Endothelial cell of umbilical vein (primary cell): ENCODE measurements at regions not wholly inside any gene's neighbourhood (a gene's known extent, or its start where the extent isn't known, plus 50 kb on each side); places are given as distances from the start of the nearest gene placed in this dataset.

Experiments used
- BruUV-seq: library from RNA; stranded (reverse); fragments of 400-500 nt; replicated peaks from 2 replicates; lab custom pipeline; 2021; lab: Mats Ljungman, UMichigan
- CTCF ChIA-PET: fragments of 300-600, 350-600 bp; sonication (Branson Sonifier 250); formaldehyde crosslinking; loops from one replicate; lab custom pipeline; 2021; ENCODE audit warnings: antibody characterized with exemption, inconsistent platforms; lab: Charles Lee
- POLR2A ChIA-PET: fragments of 300-600, 350-600 bp; sonication (Branson Sonifier 250); formaldehyde crosslinking; loops from one replicate; lab custom pipeline; 2021; ENCODE audit warnings: antibody characterized with exemption, inconsistent platforms; lab: Charles Lee
- DNase-seq: peaks from one replicate; pipeline ENCODE4 v3.0.0-alpha.2; 2011; ENCODE audit warnings: low read depth, low spot score
- FAIRE-seq: peaks from 2 replicates; lab custom pipeline; 2011; peaks lifted over from hg19 to GRCh38; lab: Jason Lieb, UNC
- H2AFZ ChIP-seq: 2 replicates; pipeline ENCODE4 v1.6.0; 2012; ENCODE audit warnings: low read depth, low read length, control low read depth, inconsistent platforms
- H3K27ac ChIP-seq: 2 replicates; pipeline ENCODE4 v1.5.1; 2011; ENCODE audit warnings: low read depth, mild to moderate bottlenecking, control low read depth, low read length, moderate library complexity; ENCODE audit not compliant: insufficient read depth
- H3K27me3 ChIP-seq, 2 experiments: 2 replicates each; pipeline versions ENCODE4 v1.6.0 to v1.6.1; 2011; ENCODE audit warnings: low read length in 2 of 2, mixed read lengths in 1 of 2; ENCODE audit not compliant: control insufficient read depth in 2 of 2, insufficient read depth in 2 of 2
- H3K36me3 ChIP-seq, 2 experiments: 2 replicates in 1 of 2; 3 replicates in 1 of 2; pipeline ENCODE4 v1.5.1; 2011; ENCODE audit warnings: low read length in 2 of 2, mild to moderate bottlenecking in 1 of 2, moderate library complexity in 1 of 2; ENCODE audit not compliant: control insufficient read depth in 2 of 2, insufficient read depth in 2 of 2; ENCODE audit errors: extremely low read depth in 1 of 2
- H3K4me1 ChIP-seq: 3 replicates; pipeline ENCODE4 v1.5.1; 2011; ENCODE audit warnings: mild to moderate bottlenecking, low read length; ENCODE audit not compliant: control insufficient read depth, insufficient read depth; ENCODE audit errors: extremely low read depth
- H3K4me2 ChIP-seq: 2 replicates; pipeline ENCODE4 v1.6.1; 2011; ENCODE audit warnings: low read length, control low read depth, mixed read lengths; ENCODE audit not compliant: insufficient read depth
- H3K4me3 ChIP-seq, 3 experiments: fragments of 200-600 bp in 1 of 3; sonication (generic), shearing (Covaris generic) in 1 of 3; replicated peaks in 1 of 3; 2 replicates each; pipeline ENCODE4 v1.5.1; 2011 to 2016; ENCODE audit warnings: control low read depth in 3 of 3, low read length in 3 of 3, mild to moderate bottlenecking in 2 of 3, inconsistent platforms in 1 of 3, low read depth in 1 of 3, moderate library complexity in 1 of 3; ENCODE audit not compliant: insufficient read depth in 1 of 3
- H3K79me2 ChIP-seq: 2 replicates; pipeline ENCODE4 v1.6.0; 2012; ENCODE audit warnings: low read length, inconsistent platforms; ENCODE audit not compliant: control insufficient read depth, insufficient read depth
- H3K9ac ChIP-seq: replicated peaks from 2 replicates; pipeline ENCODE3; 2011; ENCODE audit warnings: low read length, control low read depth; ENCODE audit not compliant: insufficient read depth; ENCODE audit errors: extremely low read depth
- H3K9me1 ChIP-seq: replicated peaks from 3 replicates; pipeline ENCODE4 v1.6.0; 2011; ENCODE audit warnings: mild to moderate bottlenecking, low read length; ENCODE audit not compliant: control insufficient read depth, insufficient read depth; ENCODE audit errors: extremely low read depth
- H3K9me3 ChIP-seq: replicated peaks from 2 replicates; pipeline ENCODE4 v1.5.1; 2012; ENCODE audit warnings: low read length, inconsistent platforms; ENCODE audit not compliant: control insufficient read depth, insufficient read depth
- H4K20me1 ChIP-seq: replicated peaks from 2 replicates; pipeline ENCODE3; 2011; ENCODE audit warnings: mild to moderate bottlenecking, low read length; ENCODE audit not compliant: control insufficient read depth, insufficient read depth; ENCODE audit errors: extremely low read depth
- EZH2 ChIP-seq: IDR thresholded peaks from 2 replicates; pipeline ENCODE4 v1.6.1; 2012; ENCODE audit warnings: borderline replicate concordance, low read depth, mild to moderate bottlenecking, moderate library complexity, low read length, inconsistent platforms; ENCODE audit not compliant: severe bottlenecking
- FOS ChIP-seq: IDR thresholded peaks from 2 replicates; pipeline ENCODE4 v1.6.1; 2011; ENCODE audit warnings: mild to moderate bottlenecking, low read length, moderate library complexity, borderline replicate concordance; ENCODE audit not compliant: insufficient read depth
- JUN ChIP-seq: IDR thresholded peaks from 2 replicates; pipeline ENCODE4 v1.6.1; 2011; ENCODE audit warnings: borderline replicate concordance, low read depth; ENCODE audit not compliant: insufficient read length, insufficient read depth
- MYC ChIP-seq: IDR thresholded peaks from one replicate; pipeline ENCODE4 v1.6.1; 2011; ENCODE audit warnings: mild to moderate bottlenecking, low read depth, low read length
- POLR2A ChIP-seq: IDR thresholded peaks from 2 replicates; pipeline ENCODE4 v1.6.1; 2012; ENCODE audit warnings: low read depth, mild to moderate bottlenecking, control low read depth, low read length
- POLR2AphosphoS5 ChIP-seq: IDR thresholded peaks from 2 replicates; pipeline ENCODE4 v1.6.1; 2012; ENCODE audit warnings: low read depth, mild to moderate bottlenecking, control low read depth, low read length, moderate library complexity; ENCODE audit not compliant: insufficient read depth
- dilution Hi-C: fragments of 300-500 bp; cut with MboI; formaldehyde crosslinking; loops from one replicate; pipeline ENCODE4 v1.15.0; 2019; ENCODE audit warnings: low sequenced_read_pairs; ENCODE audit not compliant: extremely low pct_ligation_motif_present
- intact Hi-C: fragments of 100-400 bp; cut with micrococcal nuclease; formaldehyde crosslinking; loops from one replicate; pipeline ENCODE4 v1.10.0; 2022
- TF ChIP-seq, protein P1 (sequence below): IDR thresholded peaks from 2 replicates; pipeline ENCODE4 v1.6.1; 2011; ENCODE audit not compliant: insufficient read depth, insufficient read length
- TF ChIP-seq, protein P2 (sequence below), 2 donors: IDR thresholded peaks; 1 replicate in 1 of 2; 2 replicates in 1 of 2; pipeline ENCODE4 v1.5.1; 2011; ENCODE audit warnings: low read length in 2 of 2, mild to moderate bottlenecking in 2 of 2, moderate library complexity in 2 of 2, control low read depth in 1 of 2, inconsistent platforms in 1 of 2, low read depth in 1 of 2; ENCODE audit not compliant: insufficient read depth in 1 of 2; ENCODE audit errors: extremely low read depth in 1 of 2

DNA sequence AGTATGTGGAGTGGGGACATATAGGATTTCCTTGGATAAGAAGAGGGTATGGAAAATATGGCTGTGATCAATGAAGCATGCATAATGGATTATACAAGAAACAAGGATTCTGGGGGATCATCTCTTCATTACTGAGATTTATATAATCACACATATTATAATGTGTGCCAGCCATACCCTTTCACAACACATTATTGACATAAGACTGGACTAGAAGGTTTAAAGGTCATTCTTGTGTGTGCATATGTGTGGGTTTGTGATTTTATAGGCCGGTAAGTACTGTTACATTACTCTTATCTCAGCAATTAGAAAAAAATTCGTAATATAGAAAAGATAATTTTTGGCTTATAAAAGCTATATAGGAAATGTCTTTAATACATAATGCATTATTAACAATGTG, 62.2 kb upstream of the DCC start:
- no peaks in the 10 kb centered on the region for H3K79me2 ChIP-seq
- H3K9me1 ChIP-seq, result no peaks in the 10 kb centered on the region
- dilution Hi-C loops (no loop called here), intact Hi-C loops (no loop called here)
- no peaks in the 10 kb centered on the region for H3K4me1 ChIP-seq
- no peaks in the 10 kb centered on the region for H3K27me3 ChIP-seq
- H3K9ac ChIP-seq, result no peak overlapping the region
- no peak overlapping the region for H3K4me3 ChIP-seq
- DNase-seq (no peak), FAIRE-seq (no peak)
- H3K36me3 ChIP-seq, result no peaks in the 10 kb centered on the region
- ChIA-PET CTCF (no interaction called here), POLR2A (no interaction called here)
- no peak overlapping the region for H2AFZ ChIP-seq
- H3K27ac ChIP-seq, result no peak overlapping the region
- H3K9me3 ChIP-seq, result peaks cover 4% of the 10 kb centered on the region
- no peak for TF ChIP-seq EZH2
- no peak for TF ChIP-seq JUN
- no peak for TF ChIP-seq POLR2AphosphoS5
- no peak for TF ChIP-seq FOS
- no peak for TF ChIP-seq POLR2A
- TF ChIP-seq, protein P1, sequence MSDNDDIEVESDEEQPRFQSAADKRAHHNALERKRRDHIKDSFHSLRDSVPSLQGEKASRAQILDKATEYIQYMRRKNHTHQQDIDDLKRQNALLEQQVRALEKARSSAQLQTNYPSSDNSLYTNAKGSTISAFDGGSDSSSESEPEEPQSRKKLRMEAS, result no peak
- TF ChIP-seq, protein P2, sequence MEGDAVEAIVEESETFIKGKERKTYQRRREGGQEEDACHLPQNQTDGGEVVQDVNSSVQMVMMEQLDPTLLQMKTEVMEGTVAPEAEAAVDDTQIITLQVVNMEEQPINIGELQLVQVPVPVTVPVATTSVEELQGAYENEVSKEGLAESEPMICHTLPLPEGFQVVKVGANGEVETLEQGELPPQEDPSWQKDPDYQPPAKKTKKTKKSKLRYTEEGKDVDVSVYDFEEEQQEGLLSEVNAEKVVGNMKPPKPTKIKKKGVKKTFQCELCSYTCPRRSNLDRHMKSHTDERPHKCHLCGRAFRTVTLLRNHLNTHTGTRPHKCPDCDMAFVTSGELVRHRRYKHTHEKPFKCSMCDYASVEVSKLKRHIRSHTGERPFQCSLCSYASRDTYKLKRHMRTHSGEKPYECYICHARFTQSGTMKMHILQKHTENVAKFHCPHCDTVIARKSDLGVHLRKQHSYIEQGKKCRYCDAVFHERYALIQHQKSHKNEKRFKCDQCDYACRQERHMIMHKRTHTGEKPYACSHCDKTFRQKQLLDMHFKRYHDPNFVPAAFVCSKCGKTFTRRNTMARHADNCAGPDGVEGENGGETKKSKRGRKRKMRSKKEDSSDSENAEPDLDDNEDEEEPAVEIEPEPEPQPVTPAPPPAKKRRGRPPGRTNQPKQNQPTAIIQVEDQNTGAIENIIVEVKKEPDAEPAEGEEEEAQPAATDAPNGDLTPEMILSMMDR (IDR thresholded peaks at IDR 0.05; ENCODE audit: extremely low read depth in 1 of 2, insufficient read depth in 1 of 2, low read depth in 1 of 2, low read length in 2 of 2), result no peak
- no peak for TF ChIP-seq MYC
- no peak overlapping the region for H3K4me2 ChIP-seq
- no TSS peak for BruUV-seq
- H4K20me1 ChIP-seq, result no peaks in the 10 kb centered on the region
